HEK293 (cell line): ENCODE measurements at regions not wholly inside any gene's neighbourhood (a gene's known extent, or its start where the extent isn't known, plus 50 kb on each side); places are given as distances from the start of the nearest gene placed in this dataset.

ENCODE experiments used
- GLI2 ChIP-seq: fragments of 450-650 bp; formaldehyde crosslinking; IDR thresholded peaks from 2 replicates; pipeline ENCODE4; 2017; ENCODE audit warnings: missing biosample characterization, missing genetic modification characterization, low read depth, borderline replicate concordance
- SP2 ChIP-seq: fragments of 450-650 bp; formaldehyde crosslinking; IDR thresholded peaks from 2 replicates; pipeline ENCODE4 v1.5.1; 2016; ENCODE audit warnings: missing biosample characterization, missing genetic modification characterization
- YY1 ChIP-seq: fragments of 450-650 bp; formaldehyde crosslinking; IDR thresholded peaks from 2 replicates; pipeline ENCODE4 v1.5.1; 2018; ENCODE audit warnings: missing biosample characterization, missing genetic modification characterization
- ZIC2 ChIP-seq: fragments of 450-650 bp; formaldehyde crosslinking; IDR thresholded peaks from 2 replicates; pipeline ENCODE4 v1.5.1; 2016; ENCODE audit warnings: missing biosample characterization, missing genetic modification characterization
- ZNF10 ChIP-seq: fragments of 450-650 bp; formaldehyde crosslinking; IDR thresholded peaks from 2 replicates; pipeline ENCODE4 v1.5.1; 2017; ENCODE audit warnings: missing biosample characterization, missing genetic modification characterization
- ZNF140 ChIP-seq: fragments of 450-650 bp; formaldehyde crosslinking; IDR thresholded peaks from 2 replicates; pipeline ENCODE4 v1.5.1; 2016; ENCODE audit warnings: missing biosample characterization, missing genetic modification characterization
- ZNF202 ChIP-seq: fragments of 450-650 bp; formaldehyde crosslinking; IDR thresholded peaks from 2 replicates; pipeline ENCODE4 v1.5.1; 2016; ENCODE audit warnings: missing biosample characterization, missing genetic modification characterization, borderline replicate concordance
- ZNF549 ChIP-seq: fragments of 450-650 bp; IDR thresholded peaks from 2 replicates; pipeline ENCODE4 v1.5.1; 2018; ENCODE audit warnings: missing biosample characterization, missing genetic modification characterization, mild to moderate bottlenecking, inconsistent platforms, moderate library complexity
- ZNF747 ChIP-seq: fragments of 450-650 bp; formaldehyde crosslinking; IDR thresholded peaks from 2 replicates; pipeline ENCODE4 v1.5.1; 2016; ENCODE audit warnings: missing biosample characterization, missing genetic modification characterization
- TF ChIP-seq, protein P1 (sequence below): fragments of 450-650 bp; formaldehyde crosslinking; IDR thresholded peaks from 2 replicates; pipeline ENCODE4; 2016; ENCODE audit warnings: missing biosample characterization, missing genetic modification characterization
- TF ChIP-seq, protein P2 (sequence below): fragments of 450-650 bp; formaldehyde crosslinking; IDR thresholded peaks from 2 replicates; pipeline ENCODE4 v1.5.1; 2016; ENCODE audit warnings: missing biosample characterization, missing genetic modification characterization
- TF ChIP-seq, protein P3 (sequence below): fragments of 450-650 bp; formaldehyde crosslinking; IDR thresholded peaks from 2 replicates; pipeline ENCODE4 v1.5.1; 2016; ENCODE audit warnings: missing biosample characterization, missing genetic modification characterization
- TF ChIP-seq, protein P4 (sequence below): fragments of 450-650 bp; formaldehyde crosslinking; IDR thresholded peaks from 2 replicates; pipeline ENCODE4 v1.5.1; 2016; ENCODE audit warnings: missing biosample characterization, missing genetic modification characterization

DNA sequence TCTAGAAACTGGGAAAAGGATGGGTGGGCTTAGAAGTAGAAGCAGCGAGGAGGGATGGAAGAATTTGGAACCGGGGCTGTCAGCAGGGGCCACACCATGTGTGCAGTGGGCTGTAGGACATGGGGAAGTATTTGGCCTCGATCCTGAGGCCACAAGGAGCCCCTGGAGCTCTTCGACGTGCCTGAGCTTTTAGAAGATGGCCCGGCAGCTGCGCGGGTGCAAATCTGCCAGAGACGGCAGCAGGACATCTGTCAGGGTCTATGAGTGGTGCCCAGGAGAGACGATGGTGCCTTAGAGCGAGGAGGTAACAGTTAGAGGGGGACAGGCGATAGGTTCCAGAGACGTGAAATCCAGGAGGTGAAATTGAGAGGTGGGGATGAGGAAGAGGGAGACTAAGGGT is 321.1 kb downstream of the UACA start:
- no peak for TF ChIP-seq ZIC2 (tag by site-specific recombination)
- TF ChIP-seq, protein P1, sequence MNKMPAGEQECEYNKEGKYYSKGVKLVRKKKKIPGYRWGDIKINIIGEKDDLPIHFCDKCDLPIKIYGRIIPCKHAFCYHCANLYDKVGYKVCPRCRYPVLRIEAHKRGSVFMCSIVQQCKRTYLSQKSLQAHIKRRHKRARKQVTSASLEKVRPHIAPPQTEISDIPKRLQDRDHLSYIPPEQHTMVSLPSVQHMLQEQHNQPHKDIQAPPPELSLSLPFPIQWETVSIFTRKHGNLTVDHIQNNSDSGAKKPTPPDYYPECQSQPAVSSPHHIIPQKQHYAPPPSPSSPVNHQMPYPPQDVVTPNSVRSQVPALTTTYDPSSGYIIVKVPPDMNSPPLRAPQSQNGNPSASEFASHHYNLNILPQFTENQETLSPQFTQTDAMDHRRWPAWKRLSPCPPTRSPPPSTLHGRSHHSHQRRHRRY (tag by site-specific recombination): no peak
- TF ChIP-seq GLI2: no peak
- TF ChIP-seq, protein P2, sequence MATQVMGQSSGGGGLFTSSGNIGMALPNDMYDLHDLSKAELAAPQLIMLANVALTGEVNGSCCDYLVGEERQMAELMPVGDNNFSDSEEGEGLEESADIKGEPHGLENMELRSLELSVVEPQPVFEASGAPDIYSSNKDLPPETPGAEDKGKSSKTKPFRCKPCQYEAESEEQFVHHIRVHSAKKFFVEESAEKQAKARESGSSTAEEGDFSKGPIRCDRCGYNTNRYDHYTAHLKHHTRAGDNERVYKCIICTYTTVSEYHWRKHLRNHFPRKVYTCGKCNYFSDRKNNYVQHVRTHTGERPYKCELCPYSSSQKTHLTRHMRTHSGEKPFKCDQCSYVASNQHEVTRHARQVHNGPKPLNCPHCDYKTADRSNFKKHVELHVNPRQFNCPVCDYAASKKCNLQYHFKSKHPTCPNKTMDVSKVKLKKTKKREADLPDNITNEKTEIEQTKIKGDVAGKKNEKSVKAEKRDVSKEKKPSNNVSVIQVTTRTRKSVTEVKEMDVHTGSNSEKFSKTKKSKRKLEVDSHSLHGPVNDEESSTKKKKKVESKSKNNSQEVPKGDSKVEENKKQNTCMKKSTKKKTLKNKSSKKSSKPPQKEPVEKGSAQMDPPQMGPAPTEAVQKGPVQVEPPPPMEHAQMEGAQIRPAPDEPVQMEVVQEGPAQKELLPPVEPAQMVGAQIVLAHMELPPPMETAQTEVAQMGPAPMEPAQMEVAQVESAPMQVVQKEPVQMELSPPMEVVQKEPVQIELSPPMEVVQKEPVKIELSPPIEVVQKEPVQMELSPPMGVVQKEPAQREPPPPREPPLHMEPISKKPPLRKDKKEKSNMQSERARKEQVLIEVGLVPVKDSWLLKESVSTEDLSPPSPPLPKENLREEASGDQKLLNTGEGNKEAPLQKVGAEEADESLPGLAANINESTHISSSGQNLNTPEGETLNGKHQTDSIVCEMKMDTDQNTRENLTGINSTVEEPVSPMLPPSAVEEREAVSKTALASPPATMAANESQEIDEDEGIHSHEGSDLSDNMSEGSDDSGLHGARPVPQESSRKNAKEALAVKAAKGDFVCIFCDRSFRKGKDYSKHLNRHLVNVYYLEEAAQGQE (tag by site-specific recombination): no peak
- TF ChIP-seq, protein P3, sequence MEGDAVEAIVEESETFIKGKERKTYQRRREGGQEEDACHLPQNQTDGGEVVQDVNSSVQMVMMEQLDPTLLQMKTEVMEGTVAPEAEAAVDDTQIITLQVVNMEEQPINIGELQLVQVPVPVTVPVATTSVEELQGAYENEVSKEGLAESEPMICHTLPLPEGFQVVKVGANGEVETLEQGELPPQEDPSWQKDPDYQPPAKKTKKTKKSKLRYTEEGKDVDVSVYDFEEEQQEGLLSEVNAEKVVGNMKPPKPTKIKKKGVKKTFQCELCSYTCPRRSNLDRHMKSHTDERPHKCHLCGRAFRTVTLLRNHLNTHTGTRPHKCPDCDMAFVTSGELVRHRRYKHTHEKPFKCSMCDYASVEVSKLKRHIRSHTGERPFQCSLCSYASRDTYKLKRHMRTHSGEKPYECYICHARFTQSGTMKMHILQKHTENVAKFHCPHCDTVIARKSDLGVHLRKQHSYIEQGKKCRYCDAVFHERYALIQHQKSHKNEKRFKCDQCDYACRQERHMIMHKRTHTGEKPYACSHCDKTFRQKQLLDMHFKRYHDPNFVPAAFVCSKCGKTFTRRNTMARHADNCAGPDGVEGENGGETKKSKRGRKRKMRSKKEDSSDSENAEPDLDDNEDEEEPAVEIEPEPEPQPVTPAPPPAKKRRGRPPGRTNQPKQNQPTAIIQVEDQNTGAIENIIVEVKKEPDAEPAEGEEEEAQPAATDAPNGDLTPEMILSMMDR (tag by site-specific recombination): no peak
- no peak for TF ChIP-seq ZNF549 (tag by site-specific recombination)
- TF ChIP-seq, protein P4, sequence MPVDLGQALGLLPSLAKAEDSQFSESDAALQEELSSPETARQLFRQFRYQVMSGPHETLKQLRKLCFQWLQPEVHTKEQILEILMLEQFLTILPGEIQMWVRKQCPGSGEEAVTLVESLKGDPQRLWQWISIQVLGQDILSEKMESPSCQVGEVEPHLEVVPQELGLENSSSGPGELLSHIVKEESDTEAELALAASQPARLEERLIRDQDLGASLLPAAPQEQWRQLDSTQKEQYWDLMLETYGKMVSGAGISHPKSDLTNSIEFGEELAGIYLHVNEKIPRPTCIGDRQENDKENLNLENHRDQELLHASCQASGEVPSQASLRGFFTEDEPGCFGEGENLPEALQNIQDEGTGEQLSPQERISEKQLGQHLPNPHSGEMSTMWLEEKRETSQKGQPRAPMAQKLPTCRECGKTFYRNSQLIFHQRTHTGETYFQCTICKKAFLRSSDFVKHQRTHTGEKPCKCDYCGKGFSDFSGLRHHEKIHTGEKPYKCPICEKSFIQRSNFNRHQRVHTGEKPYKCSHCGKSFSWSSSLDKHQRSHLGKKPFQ: no peak
- no peak for TF ChIP-seq ZNF747 (tag by site-specific recombination)
- no peak for TF ChIP-seq ZNF140 (tag by site-specific recombination)
- TF ChIP-seq SP2 (tag by site-specific recombination): no peak
- TF ChIP-seq YY1: no peak
- TF ChIP-seq ZNF202 (tag by site-specific recombination): no peak
- no peak for TF ChIP-seq ZNF10
